ENCODE measurements at regions not wholly inside any gene's neighbourhood (a gene's known extent, or its start where the extent isn't known, plus 50 kb on each side); places are given as distances from the start of the nearest gene placed in this dataset.

DNA sequence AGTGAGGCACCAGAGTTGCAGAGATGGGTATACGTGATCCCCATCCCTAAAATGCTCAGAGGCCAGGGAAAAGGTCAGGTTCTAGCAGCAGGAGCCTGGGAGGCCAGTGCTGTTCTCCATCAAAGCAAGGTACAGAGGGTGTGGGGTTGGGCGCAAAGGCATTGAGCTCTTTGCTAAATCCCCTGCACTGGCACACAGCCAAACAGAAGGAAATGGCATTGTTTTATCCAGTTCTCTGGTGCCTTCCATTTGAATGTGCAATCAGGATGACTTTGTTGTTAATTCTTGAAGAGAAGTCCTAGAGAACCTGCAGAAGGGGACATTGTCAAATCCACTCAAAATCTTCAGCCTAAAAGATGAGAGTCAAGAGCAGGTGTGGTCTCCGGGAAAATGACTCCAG, 111.3 kb upstream of the CHST15 start:
- POLR2A ChIA-PET: no interaction called here

DNA sequence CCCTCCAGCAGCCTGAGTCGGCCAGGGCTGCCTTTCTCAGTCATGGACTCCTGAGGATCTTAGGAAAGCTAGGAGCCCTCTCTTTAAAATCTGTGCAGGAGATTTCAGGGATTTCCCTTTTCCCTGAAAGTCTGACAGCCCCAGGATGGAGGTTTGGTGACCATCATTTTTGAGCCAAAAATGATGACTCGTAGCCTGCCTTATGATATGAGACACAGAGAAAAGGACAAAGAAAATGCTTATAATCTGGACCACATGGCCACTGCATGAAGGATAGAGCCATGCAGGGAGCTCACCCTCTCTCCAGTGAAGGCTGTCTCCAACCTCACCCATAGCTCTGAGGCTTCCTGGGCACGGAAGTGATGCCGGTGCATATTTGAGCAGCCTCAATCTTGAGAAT, 106.6 kb upstream of the CHST15 start:
- TF ChIP-seq ZNF404 (tag by site-specific recombination; IDR thresholded peaks at IDR 0.05) (no peak), KLF16 (tag by site-specific recombination; IDR thresholded peaks at IDR 0.05) (no peak), ZSCAN30 (tag by site-specific recombination; IDR thresholded peaks at IDR 0.05) (no peak), SP3 (tag by site-specific recombination; IDR thresholded peaks at IDR 0.05) (no peak), ZNF830 (tag by site-specific recombination; IDR thresholded peaks at IDR 0.05; ENCODE audit: low read depth) (no peak), HOXD13 (CRISPR knock-in tag; IDR thresholded peaks at IDR 0.05; ENCODE audit: borderline replicate concordance) (no peak), ZNF335 (tag by site-specific recombination; conservative IDR thresholded peaks at IDR 0.05) (no peak), ZNF629 (tag by site-specific recombination; IDR thresholded peaks at IDR 0.05) (no peak), ZFP41 (tag by site-specific recombination; IDR thresholded peaks at IDR 0.05; ENCODE audit: borderline replicate concordance) (no peak), ZNF184 (tag by site-specific recombination; IDR thresholded peaks at IDR 0.05) (no peak), BCL11A (tag by site-specific recombination; IDR thresholded peaks at IDR 0.05; ENCODE audit: low read depth) (no peak), ZNF785 (tag by site-specific recombination; IDR thresholded peaks at IDR 0.05) (no peak), MYNN (tag by site-specific recombination; IDR thresholded peaks at IDR 0.05; ENCODE audit: borderline replicate concordance) (no peak), ZNF560 (tag by site-specific recombination; IDR thresholded peaks at IDR 0.05; ENCODE audit: borderline replicate concordance) (no peak)
- TF ChIP-seq, protein P1, sequence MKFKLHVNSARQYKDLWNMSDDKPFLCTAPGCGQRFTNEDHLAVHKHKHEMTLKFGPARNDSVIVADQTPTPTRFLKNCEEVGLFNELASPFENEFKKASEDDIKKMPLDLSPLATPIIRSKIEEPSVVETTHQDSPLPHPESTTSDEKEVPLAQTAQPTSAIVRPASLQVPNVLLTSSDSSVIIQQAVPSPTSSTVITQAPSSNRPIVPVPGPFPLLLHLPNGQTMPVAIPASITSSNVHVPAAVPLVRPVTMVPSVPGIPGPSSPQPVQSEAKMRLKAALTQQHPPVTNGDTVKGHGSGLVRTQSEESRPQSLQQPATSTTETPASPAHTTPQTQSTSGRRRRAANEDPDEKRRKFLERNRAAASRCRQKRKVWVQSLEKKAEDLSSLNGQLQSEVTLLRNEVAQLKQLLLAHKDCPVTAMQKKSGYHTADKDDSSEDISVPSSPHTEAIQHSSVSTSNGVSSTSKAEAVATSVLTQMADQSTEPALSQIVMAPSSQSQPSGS (tag by site-specific recombination; IDR thresholded peaks at IDR 0.05; ENCODE audit: low read depth): no peak
- POLR2A ChIA-PET: no interaction called here
- Histone ChIP-seq H3K27ac (ENCODE audit: extremely low read depth, low read depth, low read length) (no peak overlapping the region), H3K4me3 (ENCODE audit: low read depth, low read length) (no peak overlapping the region), H3K36me3 (ENCODE audit: control insufficient read depth in 2 of 2, insufficient read depth in 1 of 2, low read length in 2 of 2) (no peaks in the 10 kb centered on the region), H3K9me3 (ENCODE audit: control insufficient read depth, insufficient read depth, low read depth, low read length) (no peaks in the 10 kb centered on the region), H3K4me1 (ENCODE audit: control insufficient read depth, insufficient read depth, low read length) (no peaks in the 10 kb centered on the region)
- CTCF ChIA-PET: interaction anchor here (0.6 to 0.8 kb wide), 3 partner anchors 13 to 1197 kb away, joined by 3 read pairs; no protein-coding TSS in a partner anchor

More for the DNA sequence above, 111.3 kb upstream of the CHST15 start:
- no peak overlapping the region for H3K27ac ChIP-seq (ENCODE audit: extremely low read depth, low read depth, low read length)
- CTCF ChIA-PET: interaction anchor here (0.6 to 1.0 kb wide), 3 partner anchors 32 to 1073 kb away, joined by 3 to 7 read pairs (median 5); no protein-coding TSS in a partner anchor
- no peak overlapping the region for H3K4me3 ChIP-seq (ENCODE audit: low read depth, low read length)
- no peak for TF ChIP-seq ZBTB21 (tag by site-specific recombination; IDR thresholded peaks at IDR 0.05)
- TF ChIP-seq ZNF23 (tag by site-specific recombination; IDR thresholded peaks at IDR 0.05; ENCODE audit: borderline replicate concordance): no peak
- H3K4me1 ChIP-seq (ENCODE audit: control insufficient read depth, insufficient read depth, low read length): no peaks in the 10 kb centered on the region
- H3K9me3 ChIP-seq (ENCODE audit: control insufficient read depth, insufficient read depth, low read depth, low read length): no peaks in the 10 kb centered on the region
- no peaks in the 10 kb centered on the region for H3K36me3 ChIP-seq (ENCODE audit: control insufficient read depth in 2 of 2, insufficient read depth in 1 of 2, low read length in 2 of 2)

DNA sequence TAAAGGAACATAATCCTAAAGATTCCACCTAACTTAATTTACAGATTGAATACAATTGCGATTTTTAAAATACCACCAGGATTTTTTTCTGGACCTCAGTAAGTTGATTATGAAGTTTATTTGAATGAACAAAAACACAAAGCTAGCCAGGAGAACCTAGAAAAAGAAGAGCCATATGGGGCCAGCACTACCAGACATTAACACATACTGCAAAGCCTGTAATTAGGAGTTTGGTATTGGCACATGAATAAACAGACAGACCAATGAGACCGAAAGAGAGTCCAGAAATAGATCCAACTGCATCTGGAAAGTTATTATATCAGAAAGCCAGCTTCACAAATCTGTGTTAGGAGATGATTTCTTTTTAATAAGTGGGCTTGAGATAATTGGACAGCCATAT, 105.5 kb upstream of the CHST15 start:
- ChIA-PET CTCF (interaction anchor here (0.7 kb wide), 1 partner anchor 73 kb away, joined by 3 read pairs; no protein-coding TSS in a partner anchor), POLR2A (no interaction called here)
- Histone ChIP-seq H3K4me1 (ENCODE audit: control insufficient read depth, insufficient read depth, low read length) (no peaks in the 10 kb centered on the region), H3K9me3 (ENCODE audit: control insufficient read depth, insufficient read depth, low read depth, low read length) (no peaks in the 10 kb centered on the region), H3K36me3 (ENCODE audit: control insufficient read depth in 2 of 2, insufficient read depth in 1 of 2, low read length in 2 of 2) (no peaks in the 10 kb centered on the region), H3K27ac (ENCODE audit: extremely low read depth, low read depth, low read length) (no peak overlapping the region), H3K4me3 (ENCODE audit: low read depth, low read length) (no peak overlapping the region)
- TF ChIP-seq ZNF37A (tag by site-specific recombination; IDR thresholded peaks at IDR 0.05) (no peak), ZNF600 (tag by site-specific recombination; IDR thresholded peaks at IDR 0.05) (no peak), ZSCAN16 (tag by site-specific recombination; IDR thresholded peaks at IDR 0.05) (no peak), REPIN1 (tag by site-specific recombination; IDR thresholded peaks at IDR 0.05; ENCODE audit: low read depth) (no peak), ZNF777 (tag by site-specific recombination; IDR thresholded peaks at IDR 0.05; ENCODE audit: borderline replicate concordance) (no peak)

Measured in HEK293 (cell line).